NCI-H1092 (cell line): ENCODE measurements at regions not wholly inside any gene's neighbourhood (a gene's known extent, or its start where the extent isn't known, plus 50 kb on each side); places are given as distances from the start of the nearest gene placed in this dataset.

ENCODE experiments used
- DNase-seq: peaks from one replicate; lab custom pipeline; 2025; lab: John Stamatoyannopoulos, UW

- DNase-seq: no peak
Measured at GRCh38 chr13:67662997-67663396, 432.9 kb upstream of the PCDH9 start.

DNA sequence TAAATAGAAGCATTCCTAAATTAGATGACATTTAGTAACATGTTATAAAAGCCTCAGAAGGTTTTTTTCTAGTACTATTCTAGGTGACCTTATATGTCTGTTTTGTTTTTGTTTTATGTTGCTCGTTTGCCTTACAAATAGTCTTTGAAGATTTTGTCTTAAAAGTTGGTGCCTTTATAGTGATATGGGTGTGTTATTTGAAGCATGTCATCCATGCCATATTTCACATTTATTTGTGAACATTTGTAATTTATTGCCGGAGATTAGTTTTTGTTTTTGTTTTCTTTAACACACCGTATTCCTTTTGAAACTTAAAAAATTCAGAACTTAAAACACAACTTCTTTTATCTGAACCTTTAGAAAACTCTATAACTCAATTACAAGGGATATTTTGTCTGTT, 422.8 kb upstream of the PCDH9 start:
- DNase-seq: no peak

- DNase-seq: no peak
Measured at GRCh38 chr13:67651908-67652465, 421.9 kb upstream of the PCDH9 start.

GRCh38 chr13:67650471-67650870, 420.3 kb upstream of the PCDH9 start:
- no peak for DNase-seq

DNA sequence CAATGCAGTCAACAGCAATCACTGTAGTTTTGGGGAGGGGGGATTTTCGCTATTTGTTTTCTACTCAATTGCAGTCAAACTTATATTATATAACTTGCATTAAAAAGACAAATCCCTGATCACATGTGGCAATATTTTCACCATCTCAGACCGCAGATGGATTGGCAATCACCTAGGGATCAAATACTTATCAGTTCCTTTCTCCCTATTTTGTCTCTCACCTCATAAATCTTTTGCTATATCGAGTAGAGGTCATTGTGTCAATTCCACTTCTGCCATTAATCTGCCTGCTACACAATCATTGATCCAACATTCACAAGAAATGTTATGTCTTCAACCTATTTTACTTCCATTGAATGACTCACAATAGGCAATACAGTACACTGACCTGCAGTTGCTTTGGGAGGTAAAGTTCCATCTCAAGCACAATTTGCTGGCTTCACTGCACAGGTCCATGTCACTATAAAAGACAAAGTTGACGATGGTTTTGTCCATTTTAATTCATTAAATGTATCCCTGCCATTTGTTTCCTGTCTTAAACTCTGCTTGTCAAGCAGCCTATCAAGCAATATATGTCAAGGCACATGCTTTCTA, 415.8 kb upstream of the PCDH9 start:
- no peak for DNase-seq

GRCh38 chr13:67643516-67644055, 413.4 kb upstream of the PCDH9 start:
- no peak for DNase-seq

DNA sequence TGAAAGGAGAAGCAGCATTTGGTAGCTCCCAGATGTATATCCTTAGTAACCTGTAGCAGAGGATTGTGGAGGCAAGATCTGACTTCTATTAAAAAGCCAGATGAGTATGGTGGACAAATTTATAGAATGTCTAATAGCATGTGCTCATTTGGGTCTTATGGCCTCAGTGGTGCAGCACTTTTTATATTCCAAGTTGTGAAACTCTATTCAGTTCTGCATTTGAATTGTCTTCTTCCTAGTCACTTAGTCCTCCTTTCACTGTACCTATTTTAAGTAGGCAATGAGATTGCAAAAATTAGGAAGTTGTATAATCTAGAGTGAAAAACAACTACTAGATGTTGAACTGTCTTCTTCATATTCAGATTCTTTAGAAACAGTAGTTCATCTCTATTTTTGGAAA, 412.5 kb upstream of the PCDH9 start:
- no peak for DNase-seq

DNA sequence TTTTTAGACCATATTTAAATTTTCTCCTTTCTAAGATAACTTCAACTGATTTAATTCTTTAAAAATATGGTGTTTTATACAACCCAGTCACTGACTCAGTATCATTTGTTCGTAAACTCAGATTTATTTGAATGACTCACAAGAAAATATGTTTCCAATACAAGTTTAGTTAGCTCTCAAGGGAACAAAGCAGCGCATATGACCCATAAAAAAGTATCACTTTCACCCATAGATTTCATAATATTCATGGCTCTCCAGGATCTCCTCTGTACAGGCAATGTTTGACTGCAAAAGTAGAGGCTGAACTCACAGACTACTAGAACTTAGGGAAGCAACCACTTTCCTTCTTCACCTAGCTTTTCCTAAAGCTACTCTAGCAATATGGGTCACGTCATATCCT, 405.6 kb upstream of the PCDH9 start:
- DNase-seq: no peak

DNA sequence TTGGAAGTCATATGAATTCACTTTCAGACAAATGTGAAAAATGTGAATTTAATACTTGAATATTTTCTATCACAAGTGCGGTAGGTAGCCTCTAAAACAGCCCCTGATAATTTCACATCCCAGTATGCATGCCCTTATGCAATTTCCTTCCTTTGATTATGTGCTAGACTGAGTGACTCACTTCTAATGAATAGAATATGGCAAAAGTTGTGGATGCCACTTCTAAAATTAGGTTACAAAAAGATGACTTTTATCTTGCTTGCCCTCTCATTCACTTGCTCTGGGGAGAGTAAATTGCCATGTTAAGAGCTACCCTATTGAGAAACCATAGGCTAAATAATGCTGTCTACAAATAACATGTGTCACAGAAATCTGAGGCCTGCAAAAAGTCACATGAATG, 402.5 kb upstream of the PCDH9 start:
- DNase-seq: no peak

DNA sequence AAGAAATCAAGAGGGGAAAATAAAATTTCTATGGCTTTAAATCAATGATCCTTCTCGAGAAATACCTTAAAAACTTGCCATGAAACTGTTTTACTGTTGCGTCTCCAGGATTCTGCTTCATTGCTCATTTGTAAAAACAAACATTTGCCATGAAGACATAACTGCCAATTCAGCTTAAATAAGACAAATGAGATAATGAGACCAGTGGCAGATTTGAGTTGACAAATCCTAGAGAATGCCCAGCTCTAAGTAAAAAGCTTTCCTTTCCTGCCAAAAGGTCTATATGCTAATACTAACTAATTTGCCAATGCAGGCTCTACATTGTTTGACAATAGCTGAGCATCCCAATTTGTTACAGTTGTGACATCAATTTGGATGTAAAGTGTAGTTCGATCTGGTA, 400.5 kb upstream of the PCDH9 start:
- no peak for DNase-seq

DNA sequence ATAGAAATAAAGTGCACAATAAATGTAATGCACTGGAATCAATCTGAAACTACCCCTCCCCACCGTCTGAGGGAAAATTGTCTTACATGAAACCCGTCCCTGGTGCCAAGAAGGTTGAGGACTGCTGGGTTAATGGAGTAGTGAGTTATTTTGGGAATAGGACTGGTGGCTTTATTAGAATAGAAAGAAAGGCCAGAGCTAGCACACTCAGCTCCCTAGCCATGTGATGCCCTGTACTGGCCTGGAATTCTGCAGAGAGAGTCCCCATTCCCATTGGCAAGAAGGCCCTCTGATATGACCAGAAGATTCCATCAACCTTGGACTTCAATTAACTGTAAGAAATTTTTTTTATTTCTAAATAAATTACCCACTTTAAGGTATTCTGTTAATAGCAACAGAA, 393.5 kb upstream of the PCDH9 start:
- DNase-seq: no peak

GRCh38 chr13:67620665-67621064, 390.5 kb upstream of the PCDH9 start:
- no peak for DNase-seq

DNA sequence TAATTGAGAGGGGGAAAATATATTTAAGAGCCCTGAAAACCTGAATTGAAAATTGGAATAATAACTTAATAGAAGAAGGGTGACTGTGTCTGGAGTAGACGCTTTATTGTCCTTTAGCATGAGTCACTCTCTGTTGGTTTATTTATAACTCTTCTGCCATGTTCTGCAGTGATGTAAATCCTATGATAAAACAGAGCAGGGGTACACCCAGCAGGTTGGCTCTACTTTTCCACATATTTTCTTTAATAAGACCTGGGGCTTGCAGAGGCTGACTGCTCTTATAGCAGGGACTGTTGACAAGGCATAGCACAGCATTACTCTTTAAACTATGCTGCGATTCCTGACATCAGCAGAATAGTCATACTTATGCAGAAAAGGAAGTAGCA, 389.9 kb upstream of the PCDH9 start:
- DNase-seq: no peak

- DNase-seq: no peak
Measured at GRCh38 chr13:67619351-67619994, 389.3 kb upstream of the PCDH9 start.

DNA sequence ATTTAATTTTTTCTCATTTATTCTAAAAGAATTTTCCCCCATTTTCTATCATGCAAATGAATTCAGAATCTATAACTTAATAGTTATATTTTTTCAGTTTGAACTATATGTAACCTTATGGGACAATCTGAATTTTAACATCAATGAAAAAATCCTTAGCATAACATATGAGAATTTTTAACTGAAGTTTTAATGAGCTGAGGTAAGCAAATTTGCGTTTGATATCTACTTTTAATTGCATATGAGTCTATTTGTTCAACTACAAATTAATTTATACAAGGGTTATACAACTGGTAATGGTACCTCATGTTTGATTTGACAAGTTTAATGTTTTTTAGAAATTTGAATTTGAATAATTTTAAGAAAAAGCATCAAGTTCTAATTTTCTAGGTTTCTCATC, 384.4 kb upstream of the PCDH9 start:
- DNase-seq: no peak

DNA sequence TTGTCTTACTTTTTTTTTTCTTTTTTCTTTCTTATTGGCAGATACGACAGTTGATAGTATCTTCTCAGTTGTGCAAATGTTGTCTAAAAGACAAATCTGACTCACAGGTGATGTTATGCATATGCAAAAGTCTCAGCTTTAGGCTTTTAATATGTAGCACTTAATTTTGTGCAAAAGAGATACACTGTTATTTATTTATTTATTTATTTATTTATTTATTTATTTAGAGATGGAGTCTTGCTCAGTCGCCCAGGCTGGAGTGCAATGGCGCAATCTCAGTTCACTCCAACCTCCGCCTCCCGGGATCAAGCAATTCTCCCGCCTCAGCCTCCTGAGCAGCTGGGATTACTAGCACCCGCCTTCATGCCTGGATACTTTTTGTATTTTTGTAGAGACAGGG, 383.9 kb upstream of the PCDH9 start:
- DNase-seq: no peak

DNA sequence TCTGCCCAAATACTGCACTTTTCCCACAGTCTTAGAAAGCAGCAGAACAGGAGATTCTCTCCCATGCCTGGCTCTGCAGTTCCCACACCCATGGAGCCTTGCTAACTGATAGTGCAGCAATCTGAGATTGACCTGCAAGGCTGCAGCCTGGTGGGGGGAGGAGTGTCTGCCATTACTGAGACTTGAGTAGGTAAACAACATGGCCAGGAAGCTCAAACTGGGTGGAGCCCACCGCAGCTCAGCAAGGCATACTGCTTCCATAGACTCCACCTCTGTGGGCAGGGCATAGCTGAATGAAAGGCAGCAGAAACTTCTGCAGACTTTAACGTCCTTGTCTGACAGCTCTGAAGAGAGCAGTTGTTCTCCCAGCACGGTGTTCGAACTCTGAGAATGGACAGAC, 358.5 kb upstream of the PCDH9 start:
- no peak for DNase-seq

DNA sequence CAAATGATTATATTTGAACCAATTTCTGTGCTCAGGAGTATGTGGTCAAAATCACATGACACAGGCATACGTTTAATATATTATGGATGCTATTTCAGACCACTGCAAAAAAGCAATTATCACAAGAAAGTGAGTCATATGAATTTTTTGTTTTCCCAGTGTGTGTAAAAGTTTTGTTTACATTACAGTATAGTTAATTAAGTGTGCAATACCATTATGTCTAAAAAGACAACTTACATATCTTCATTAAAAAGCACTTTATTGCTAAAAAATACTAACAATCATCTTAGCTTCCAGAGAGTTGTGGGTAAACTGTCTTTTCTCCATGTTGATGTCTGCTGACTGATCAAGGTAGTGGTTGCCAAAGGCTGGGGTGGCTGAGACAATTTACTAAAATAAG, 347.2 kb upstream of the PCDH9 start:
- no peak for DNase-seq

- DNase-seq: no peak
Measured at GRCh38 chr13:67574320-67575233, 344.4 kb upstream of the PCDH9 start.

DNA sequence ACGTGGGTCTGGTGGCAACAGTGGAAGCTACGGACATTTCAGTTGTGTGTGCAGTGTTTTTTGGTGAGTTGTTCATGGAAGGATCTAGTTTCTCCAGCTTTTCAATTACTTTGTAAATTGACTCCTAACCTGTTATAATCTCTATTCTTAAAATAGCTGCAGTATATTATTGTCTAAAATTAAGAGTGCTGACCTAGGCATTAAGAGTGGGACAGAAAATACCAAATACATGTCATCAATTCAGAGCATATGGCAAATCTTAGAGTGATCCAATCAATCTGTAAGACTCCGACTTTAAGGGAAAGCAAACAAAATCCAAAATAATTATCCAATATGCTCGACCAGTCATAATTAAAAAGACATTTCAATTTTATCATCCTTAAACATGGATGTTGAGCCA, 338.1 kb upstream of the PCDH9 start:
- no peak for DNase-seq

DNA sequence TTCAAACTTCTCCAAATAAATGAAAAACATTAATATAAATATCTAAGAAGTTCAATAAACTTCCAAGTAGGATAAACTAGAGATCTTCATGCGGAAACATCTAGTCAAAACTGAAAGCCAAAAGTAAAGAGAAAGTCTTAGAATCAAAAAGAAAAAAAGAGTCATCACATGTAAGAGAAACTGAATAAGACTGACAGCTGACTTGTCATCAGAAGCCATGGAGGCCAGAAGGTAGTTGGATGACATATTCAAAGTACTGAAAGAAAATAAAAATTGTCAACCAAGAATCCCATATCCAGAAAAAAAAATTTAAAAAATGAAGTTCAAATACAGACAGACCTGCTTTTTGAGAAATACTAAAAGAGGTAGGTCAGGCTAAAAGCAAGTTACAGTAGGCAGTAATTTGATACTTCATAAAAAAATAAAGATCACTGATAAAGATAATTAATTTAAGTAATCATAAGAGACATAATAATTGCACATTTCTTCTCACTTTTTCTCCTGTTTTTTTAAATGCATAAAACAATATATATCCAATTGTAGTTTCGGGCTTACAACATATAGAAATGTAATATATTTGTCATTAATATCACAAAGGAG, 327.6 kb upstream of the PCDH9 start:
- no peak for DNase-seq

DNA sequence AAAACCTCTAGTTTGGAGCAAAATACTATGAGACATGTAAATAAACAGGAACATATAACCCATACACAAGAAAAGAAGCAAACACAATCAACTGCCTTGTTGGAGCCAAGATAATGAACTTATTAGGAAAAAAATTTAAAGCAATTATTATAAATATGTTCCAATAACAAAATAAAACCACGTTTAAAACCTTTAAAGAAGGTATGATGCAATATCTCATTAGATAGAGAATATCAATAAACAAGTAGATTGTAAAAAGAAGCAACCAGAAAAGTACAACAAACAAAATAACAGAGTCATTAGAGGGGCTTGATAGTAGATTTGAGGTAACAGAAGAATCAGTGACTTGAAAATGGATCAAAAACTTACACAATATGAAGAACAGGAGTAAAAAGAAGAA, 327.0 kb upstream of the PCDH9 start:
- no peak for DNase-seq
